Kidney (tissue), 13 donors: ENCODE measurements at regions not wholly inside any gene's neighbourhood (a gene's known extent, or its start where the extent isn't known, plus 50 kb on each side); places are given as distances from the start of the nearest gene placed in this dataset.

ENCODE experiments used
- DNase-seq, 5 donors: peaks; one replicate each; pipeline ENCODE4 v3.0.0-alpha.2; 2013 to 2020
- FAIRE-seq: peaks from 2 replicates; lab custom pipeline; 2012; peaks lifted over from hg19 to GRCh38; lab: Jason Lieb, UNC
- H3K27ac ChIP-seq, 2 donors: one replicate each; pipeline ENCODE4 v1.7.0; 2013; ENCODE audit warnings: low read depth in 2 of 2, low read length in 2 of 2, inconsistent platforms in 1 of 2
- H3K27me3 ChIP-seq: one replicate; pipeline ENCODE4 v1.7.1; 2013; ENCODE audit warnings: low read length, inconsistent platforms; ENCODE audit not compliant: control insufficient read depth, insufficient read depth
- H3K36me3 ChIP-seq, 3 donors: one replicate each; pipeline versions ENCODE4 v1.7.0 to v1.7.1; 2013; ENCODE audit warnings: low read length in 3 of 3, control low read depth in 1 of 3, inconsistent platforms in 1 of 3; ENCODE audit not compliant: insufficient read depth in 3 of 3, control insufficient read depth in 2 of 3
- H3K4me1 ChIP-seq, 3 donors: one replicate each; pipeline versions ENCODE4 v1.7.0 to v1.7.1; 2013; ENCODE audit warnings: low read length in 3 of 3, inconsistent platforms in 1 of 3, low read depth in 1 of 3; ENCODE audit not compliant: control insufficient read depth in 2 of 3, insufficient read depth in 2 of 3
- H3K4me3 ChIP-seq, 3 donors: one replicate each; pipeline versions ENCODE4 v1.7.0 to v1.8.1; 2013; ENCODE audit warnings: low read length in 3 of 3, control low read depth in 1 of 3, inconsistent platforms in 1 of 3
- H3K9ac ChIP-seq, 3 donors: one replicate each; pipeline versions ENCODE4 v1.7.0 to v1.7.1; 2013; ENCODE audit warnings: low read length in 3 of 3, control low read depth in 1 of 3, inconsistent platforms in 1 of 3
- H3K9me3 ChIP-seq, 3 donors: one replicate each; pipeline versions ENCODE4 v1.7.0 to v1.7.1; 2013; ENCODE audit warnings: low read length in 3 of 3, control low read depth in 1 of 3, inconsistent platforms in 1 of 3; ENCODE audit not compliant: control insufficient read depth in 2 of 3, insufficient read depth in 1 of 3
- intact Hi-C: fragments of 100-400 bp; cut with DNase I; formaldehyde crosslinking; loops from one replicate; pipeline ENCODE4 v1.11.1; 2022
- TF ChIP-seq, protein P1 (sequence below): IDR thresholded peaks from 3 replicates; pipeline ENCODE4 v1.5.1; 2012; ENCODE audit warnings: mild to moderate bottlenecking, moderate library complexity, borderline replicate concordance; ENCODE audit not compliant: insufficient read depth; ENCODE audit errors: extremely low read depth
- donor health status: control.
- donor health status: control.
- donor health status: control.
- donor health status: control.
- donor health status: control.
- donor health status: DM: yes; HTN: yes; CAD: no.
- donor health status: Normal renal cell carcinoma (clear cell type).

DNA sequence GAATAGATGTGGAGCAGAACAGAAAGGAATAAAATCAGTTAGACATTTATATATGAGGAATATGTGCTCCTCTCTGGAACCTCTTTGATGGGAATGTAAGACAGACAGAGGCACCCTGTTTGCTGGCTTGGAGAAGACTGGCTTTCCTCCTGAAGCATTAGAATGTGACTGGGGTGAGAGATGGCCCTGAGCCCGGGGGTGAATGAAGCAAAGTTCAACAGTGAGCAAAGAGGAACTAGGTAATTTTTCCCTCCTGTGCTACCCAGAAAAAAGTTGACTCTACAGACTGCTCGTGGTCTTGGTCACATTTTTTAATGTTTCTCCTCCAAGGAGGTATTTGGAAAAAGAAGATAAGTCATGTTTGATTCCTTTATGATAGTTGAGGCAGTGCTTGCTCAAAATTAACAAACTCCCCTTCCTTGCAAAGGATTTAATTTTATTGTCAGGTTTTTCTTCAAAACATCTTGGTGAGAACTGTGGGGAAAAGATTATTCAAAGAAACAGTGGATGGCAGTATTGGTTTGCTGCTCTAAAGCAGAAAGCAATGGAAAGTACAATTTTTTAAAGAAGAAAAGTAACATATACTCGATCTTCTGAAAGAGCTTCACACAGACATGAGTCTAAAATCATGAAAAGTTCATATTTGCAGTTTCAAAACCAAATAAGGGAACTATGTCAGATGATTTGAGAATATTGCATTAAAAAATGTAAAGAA is 370.4 kb upstream of the CDIN1 start:
- H3K9me3 ChIP-seq, result no peaks in the 10 kb centered on the region
- no peak overlapping the region for H3K27ac ChIP-seq
- H3K4me1 ChIP-seq, result no peaks in the 10 kb centered on the region
- no peaks in the 10 kb centered on the region for H3K36me3 ChIP-seq
- intact Hi-C loops, result no loop called here
- peak in 1 of 5 donors; percentile 25 for DNase-seq
- FAIRE-seq, result no peak
- H3K4me3 ChIP-seq, result no peak overlapping the region
- H3K27me3 ChIP-seq, result no peaks in the 10 kb centered on the region
- H3K9ac ChIP-seq, result no peak overlapping the region
- TF ChIP-seq, protein P1, sequence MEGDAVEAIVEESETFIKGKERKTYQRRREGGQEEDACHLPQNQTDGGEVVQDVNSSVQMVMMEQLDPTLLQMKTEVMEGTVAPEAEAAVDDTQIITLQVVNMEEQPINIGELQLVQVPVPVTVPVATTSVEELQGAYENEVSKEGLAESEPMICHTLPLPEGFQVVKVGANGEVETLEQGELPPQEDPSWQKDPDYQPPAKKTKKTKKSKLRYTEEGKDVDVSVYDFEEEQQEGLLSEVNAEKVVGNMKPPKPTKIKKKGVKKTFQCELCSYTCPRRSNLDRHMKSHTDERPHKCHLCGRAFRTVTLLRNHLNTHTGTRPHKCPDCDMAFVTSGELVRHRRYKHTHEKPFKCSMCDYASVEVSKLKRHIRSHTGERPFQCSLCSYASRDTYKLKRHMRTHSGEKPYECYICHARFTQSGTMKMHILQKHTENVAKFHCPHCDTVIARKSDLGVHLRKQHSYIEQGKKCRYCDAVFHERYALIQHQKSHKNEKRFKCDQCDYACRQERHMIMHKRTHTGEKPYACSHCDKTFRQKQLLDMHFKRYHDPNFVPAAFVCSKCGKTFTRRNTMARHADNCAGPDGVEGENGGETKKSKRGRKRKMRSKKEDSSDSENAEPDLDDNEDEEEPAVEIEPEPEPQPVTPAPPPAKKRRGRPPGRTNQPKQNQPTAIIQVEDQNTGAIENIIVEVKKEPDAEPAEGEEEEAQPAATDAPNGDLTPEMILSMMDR, result no peak

DNA sequence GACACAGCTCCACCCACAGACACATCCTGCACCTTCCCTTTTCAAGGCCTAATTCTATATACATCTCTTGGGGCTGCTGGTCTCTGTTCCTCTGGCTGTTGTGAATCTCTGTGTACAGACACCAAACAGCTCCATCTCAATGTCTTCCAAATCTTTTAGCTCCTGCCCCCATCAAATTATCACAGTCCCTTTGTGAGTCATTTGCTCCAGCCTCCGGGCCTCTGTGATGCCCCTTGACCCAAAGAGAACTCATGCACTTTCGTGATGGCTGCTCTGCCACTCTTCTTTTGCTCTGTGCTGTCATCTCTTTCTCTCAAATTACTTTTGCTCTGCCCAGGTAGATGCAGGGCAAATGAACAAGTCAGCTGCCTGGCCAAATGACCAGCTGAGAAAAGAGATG is 369.0 kb upstream of the CDIN1 start:
- Histone ChIP-seq H3K4me1 (no peaks in the 10 kb centered on the region), H3K36me3 (no peaks in the 10 kb centered on the region), H3K27ac (no peak overlapping the region), H3K4me3 (no peak overlapping the region), H3K9ac (no peak overlapping the region), H3K27me3 (no peaks in the 10 kb centered on the region), H3K9me3 (no peaks in the 10 kb centered on the region)
- TF ChIP-seq, protein P1, result no peak
- FAIRE-seq, result no peak
- intact Hi-C loops, result no loop called here
- no peak for DNase-seq

DNA sequence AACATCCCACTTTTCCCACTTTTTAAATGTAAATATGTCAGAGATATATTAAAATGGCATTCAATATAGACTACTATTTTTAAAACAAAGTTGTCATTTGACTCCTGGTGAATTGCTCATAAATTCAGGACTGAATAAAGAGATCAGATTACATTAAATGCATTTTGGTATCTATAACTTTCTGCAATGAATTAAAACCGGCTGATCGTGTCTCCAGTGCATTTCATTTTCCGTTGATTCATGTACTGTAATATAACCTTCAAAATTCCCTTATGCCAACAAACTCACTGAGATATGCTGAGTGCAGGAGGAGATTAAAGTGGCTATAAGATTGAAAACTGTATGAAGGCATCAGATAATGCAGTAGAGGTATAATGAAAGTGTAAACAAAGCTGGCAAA is 361.1 kb upstream of the CDIN1 start:
- no peaks in the 10 kb centered on the region for H3K27me3 ChIP-seq
- H3K27ac ChIP-seq, result no peak overlapping the region
- H3K36me3 ChIP-seq, result no peaks in the 10 kb centered on the region
- no peak for FAIRE-seq
- peaks cover 0 to 8% (median 0%) of the 10 kb centered on the region in 3 donors for H3K9me3 ChIP-seq
- intact Hi-C loops, result no loop called here
- no peak for DNase-seq
- TF ChIP-seq, protein P1, result no peak
- no peak overlapping the region for H3K9ac ChIP-seq
- no peaks in the 10 kb centered on the region for H3K4me1 ChIP-seq
- no peak overlapping the region for H3K4me3 ChIP-seq
